NOMO-1 treated with dmso at 0.1 percent for 144 hours (cell line): ENCODE measurements at regions not wholly inside any gene's neighbourhood (a gene's known extent, or its start where the extent isn't known, plus 50 kb on each side); places are given as distances from the start of the nearest gene placed in this dataset.
"Not testable (repeated sequence)": the region's sequence is repeated elsewhere in the genome, so short reads cannot be mapped to it uniquely, and the experiment has no call there.

Source experiments
- DNase-seq: peaks from one replicate; lab custom pipeline; 2025; ENCODE audit not compliant: unreplicated experiment; lab: John Stamatoyannopoulos, UW

- no peak for DNase-seq
Observed at GRCh38 chrX:113389846-113390245, 549.2 kb upstream of the AMOT start.

GRCh38 chrX:113384628-113385027 is 544.0 kb upstream of the AMOT start:
- DNase-seq: no peak

- DNase-seq: not testable (repeated sequence)
Observed at GRCh38 chrX:113373421-113373820, 532.8 kb upstream of the AMOT start.

- no peak for DNase-seq
Observed at GRCh38 chrX:113370006-113370405, 529.4 kb upstream of the AMOT start.

- no peak for DNase-seq
Observed at GRCh38 chrX:113369056-113369455, 528.4 kb upstream of the AMOT start.

- no peak for DNase-seq
Observed at GRCh38 chrX:113353134-113353533, 512.5 kb upstream of the AMOT start.

- DNase-seq: no peak
Observed at GRCh38 chrX:113330416-113330815, 489.8 kb upstream of the AMOT start.

- DNase-seq: no peak
Observed at GRCh38 chrX:113315927-113316326, 475.3 kb upstream of the AMOT start.

GRCh38 chrX:113305496-113305895 is 464.9 kb upstream of the AMOT start:
- DNase-seq: no peak

GRCh38 chrX:113300580-113300979 is 459.9 kb upstream of the AMOT start:
- no peak for DNase-seq

GRCh38 chrX:113297437-113297836 is 456.8 kb upstream of the AMOT start:
- DNase-seq: no peak

- no peak for DNase-seq
Observed at GRCh38 chrX:113289503-113289902, 448.9 kb upstream of the AMOT start.

- DNase-seq: no peak
Observed at GRCh38 chrX:113287761-113288160, 447.1 kb upstream of the AMOT start.

- no peak for DNase-seq
Observed at GRCh38 chrX:113275804-113276203, 435.2 kb upstream of the AMOT start.

GRCh38 chrX:113274791-113275190 is 434.2 kb upstream of the AMOT start:
- DNase-seq: no peak

GRCh38 chrX:113274345-113274744 is 433.7 kb upstream of the AMOT start:
- no peak for DNase-seq

GRCh38 chrX:113269203-113269602 is 428.6 kb upstream of the AMOT start:
- DNase-seq: no peak

GRCh38 chrX:113260474-113260873 is 419.8 kb upstream of the AMOT start:
- no peak for DNase-seq

- no peak for DNase-seq
Observed at GRCh38 chrX:113222305-113222704, 381.7 kb upstream of the AMOT start.

GRCh38 chrX:113212052-113212451 is 371.4 kb upstream of the AMOT start:
- no peak for DNase-seq

GRCh38 chrX:113202601-113203000 is 362.0 kb upstream of the AMOT start:
- DNase-seq: no peak

- DNase-seq: no peak
Observed at GRCh38 chrX:113195949-113196348, 355.3 kb upstream of the AMOT start.

- DNase-seq: no peak
Observed at GRCh38 chrX:113192418-113192817, 351.8 kb upstream of the AMOT start.

- no peak for DNase-seq
Observed at GRCh38 chrX:113157496-113157895, 316.9 kb upstream of the AMOT start.
